ENCODE measurements at regions not wholly inside any gene's neighbourhood (a gene's known extent, or its start where the extent isn't known, plus 50 kb on each side); places are given as distances from the start of the nearest gene placed in this dataset.

- Histone ChIP-seq H3K27ac (peak overlapping the region; percentile 60), H3K4me3 (ENCODE audit: low read depth, low read length) (no peak overlapping the region), H3K27me3 (replicated peaks) (no peaks in the 10 kb centered on the region), H3K36me3 (replicated peaks) (no peaks in the 10 kb centered on the region)
- peak; percentile 72 for DNase-seq
- TF ChIP-seq CTCF (IDR thresholded peaks at IDR 0.05; ENCODE audit: low read depth, low read length, missing control alignments), result no peak
- in situ Hi-C loops (cut with HindIII; ENCODE audit: low pct_ligation_motif_present, low sequenced_read_pairs), result no loop called here
These were observed 429.1 kb downstream of the SPRY1 start for GRCh38 chr4:123825596-123826291.

DNA sequence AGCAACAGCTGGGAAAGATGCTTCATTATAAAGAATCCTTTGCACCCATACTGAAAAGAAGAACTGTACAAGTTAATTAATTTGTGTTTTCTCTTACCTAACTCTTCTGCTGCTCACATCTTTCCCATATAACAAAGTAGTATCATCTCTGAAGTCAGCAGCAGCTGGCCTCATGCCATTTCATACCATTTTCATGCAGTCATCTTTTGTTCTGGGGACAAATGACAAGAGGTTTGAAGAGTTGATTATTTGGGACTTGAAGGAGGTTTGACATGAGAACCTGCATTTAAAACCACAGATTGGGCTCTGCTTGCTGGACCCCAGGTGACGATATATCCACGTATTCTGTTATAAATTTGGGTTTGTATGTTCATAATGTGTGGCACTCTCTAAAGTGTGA lies 430.3 kb downstream of the SPRY1 start:
- Histone ChIP-seq H3K27me3 (replicated peaks) (no peaks in the 10 kb centered on the region), H3K4me3 (ENCODE audit: low read depth, low read length) (no peak overlapping the region), H3K36me3 (replicated peaks) (no peaks in the 10 kb centered on the region), H3K27ac (peak overlapping the region; percentile 60)
- in situ Hi-C loops (cut with HindIII; ENCODE audit: low pct_ligation_motif_present, low sequenced_read_pairs), result no loop called here
- no peak for TF ChIP-seq CTCF (IDR thresholded peaks at IDR 0.05; ENCODE audit: low read depth, low read length, missing control alignments)
- DNase-seq, result peak; percentile 91

- Histone ChIP-seq H3K27me3 (replicated peaks) (no peaks in the 10 kb centered on the region), H3K36me3 (replicated peaks) (no peaks in the 10 kb centered on the region), H3K27ac (peak overlapping the region; percentile 60), H3K4me3 (ENCODE audit: low read depth, low read length) (no peak overlapping the region)
- in situ Hi-C loops (cut with HindIII; ENCODE audit: low pct_ligation_motif_present, low sequenced_read_pairs), result no loop called here
- TF ChIP-seq CTCF (IDR thresholded peaks at IDR 0.05; ENCODE audit: low read depth, low read length, missing control alignments), result no peak
- no peak for DNase-seq
These were observed 430.9 kb downstream of the SPRY1 start for GRCh38 chr4:123827511-123827910.

DNA sequence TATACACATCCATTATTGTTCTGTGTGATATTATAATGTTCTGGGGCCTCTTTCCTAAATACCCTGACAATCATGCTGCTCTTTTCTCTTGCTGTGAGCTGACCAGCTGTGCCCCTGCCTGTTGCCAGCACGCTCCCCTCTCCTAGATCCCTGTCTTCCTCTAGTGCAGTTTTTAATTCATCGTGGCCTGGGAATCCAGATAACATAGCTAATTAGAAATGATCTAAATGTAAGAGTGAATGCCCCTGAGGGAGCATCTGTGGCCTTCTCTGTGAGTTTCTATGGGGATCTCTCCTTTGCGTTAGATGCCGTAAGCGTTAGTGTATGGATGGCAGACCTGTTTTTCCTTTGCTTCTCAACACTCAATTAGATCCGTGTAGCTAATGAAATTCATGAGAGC lies 434.3 kb downstream of the SPRY1 start:
- in situ Hi-C loops (cut with HindIII; ENCODE audit: low pct_ligation_motif_present, low sequenced_read_pairs), result no loop called here
- no peaks in the 10 kb centered on the region for H3K36me3 ChIP-seq (replicated peaks)
- no peak overlapping the region for H3K4me3 ChIP-seq (ENCODE audit: low read depth, low read length)
- H3K27me3 ChIP-seq (replicated peaks), result no peaks in the 10 kb centered on the region
- H3K27ac ChIP-seq, result peak overlapping the region; percentile 96
- no peak for DNase-seq
- TF ChIP-seq CTCF (IDR thresholded peaks at IDR 0.05; ENCODE audit: low read depth, low read length, missing control alignments), result no peak

- no peaks in the 10 kb centered on the region for H3K27me3 ChIP-seq (replicated peaks)
- H3K36me3 ChIP-seq (replicated peaks), result no peaks in the 10 kb centered on the region
- peak; percentile 98 for DNase-seq
- TF ChIP-seq CTCF (IDR thresholded peaks at IDR 0.05; ENCODE audit: low read depth, low read length, missing control alignments), result no peak
- no peak overlapping the region for H3K4me3 ChIP-seq (ENCODE audit: low read depth, low read length)
- in situ Hi-C loops (cut with HindIII; ENCODE audit: low pct_ligation_motif_present, low sequenced_read_pairs), result no loop called here
- H3K27ac ChIP-seq, result peak overlapping the region; percentile 96
These were observed 435.8 kb downstream of the SPRY1 start for GRCh38 chr4:123832173-123833026.

All from brain microvascular endothelial cell (primary cell).